ENCODE measurements at regions not wholly inside any gene's neighbourhood (a gene's known extent, or its start where the extent isn't known, plus 50 kb on each side); places are given as distances from the start of the nearest gene placed in this dataset.
"Not testable (repeated sequence)": the region's sequence is repeated elsewhere in the genome, so short reads cannot be mapped to it uniquely, and the experiment has no call there.

- not testable (repeated sequence) for TF ChIP-seq YY1 (IDR thresholded peaks at IDR 0.05); CTCF (IDR thresholded peaks at IDR 0.05; ENCODE audit: low read depth, low read length, missing input control); TAF1 (conservative IDR thresholded peaks at IDR 0.05); JUND (IDR thresholded peaks at IDR 0.05); MAX (IDR thresholded peaks at IDR 0.05); ATF3 (IDR thresholded peaks at IDR 0.05); RXRA (IDR thresholded peaks at IDR 0.05); REST (IDR thresholded peaks at IDR 0.05); GABPA (IDR thresholded peaks at IDR 0.05 in 1 of 2, conservative IDR thresholded peaks at IDR 0.05 in 1 of 2); ZBTB33 (IDR thresholded peaks at IDR 0.05); RAD21 (IDR thresholded peaks at IDR 0.05); EGR1 (IDR thresholded peaks at IDR 0.05; ENCODE audit: low read depth in 2 of 2); SP1 (IDR thresholded peaks at IDR 0.05)
Observed at GRCh38 chr7:29679963-29680362, 116.3 kb downstream of the PRR15 start.
